ENCODE measurements at regions not wholly inside any gene's neighbourhood (a gene's known extent, or its start where the extent isn't known, plus 50 kb on each side); places are given as distances from the start of the nearest gene placed in this dataset.
A peak's percentile ranks its signal among the peaks of the same experiment; 100 is the strongest.

DNA sequence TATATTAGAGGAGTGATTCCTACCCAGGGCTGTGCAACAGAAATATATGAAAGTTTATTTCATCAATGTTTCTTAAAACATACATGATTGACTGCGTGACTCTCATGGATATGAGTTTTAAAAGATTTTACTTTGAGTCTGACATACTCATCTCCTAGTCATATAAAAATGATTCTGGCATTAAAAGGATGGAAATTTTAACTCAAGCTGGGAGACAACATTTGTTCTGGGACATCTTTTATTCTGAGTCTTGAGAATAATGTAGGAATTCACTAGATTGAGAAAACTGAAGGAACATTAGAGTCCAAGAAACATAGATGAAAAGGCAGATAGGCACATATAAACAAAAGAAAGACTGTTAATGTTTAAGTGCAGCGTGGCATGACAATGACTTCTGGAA is 649.6 kb downstream of the SPRY1 start:
- TF ChIP-seq, protein P1, sequence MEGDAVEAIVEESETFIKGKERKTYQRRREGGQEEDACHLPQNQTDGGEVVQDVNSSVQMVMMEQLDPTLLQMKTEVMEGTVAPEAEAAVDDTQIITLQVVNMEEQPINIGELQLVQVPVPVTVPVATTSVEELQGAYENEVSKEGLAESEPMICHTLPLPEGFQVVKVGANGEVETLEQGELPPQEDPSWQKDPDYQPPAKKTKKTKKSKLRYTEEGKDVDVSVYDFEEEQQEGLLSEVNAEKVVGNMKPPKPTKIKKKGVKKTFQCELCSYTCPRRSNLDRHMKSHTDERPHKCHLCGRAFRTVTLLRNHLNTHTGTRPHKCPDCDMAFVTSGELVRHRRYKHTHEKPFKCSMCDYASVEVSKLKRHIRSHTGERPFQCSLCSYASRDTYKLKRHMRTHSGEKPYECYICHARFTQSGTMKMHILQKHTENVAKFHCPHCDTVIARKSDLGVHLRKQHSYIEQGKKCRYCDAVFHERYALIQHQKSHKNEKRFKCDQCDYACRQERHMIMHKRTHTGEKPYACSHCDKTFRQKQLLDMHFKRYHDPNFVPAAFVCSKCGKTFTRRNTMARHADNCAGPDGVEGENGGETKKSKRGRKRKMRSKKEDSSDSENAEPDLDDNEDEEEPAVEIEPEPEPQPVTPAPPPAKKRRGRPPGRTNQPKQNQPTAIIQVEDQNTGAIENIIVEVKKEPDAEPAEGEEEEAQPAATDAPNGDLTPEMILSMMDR (IDR thresholded peaks at IDR 0.05; ENCODE audit: low read depth, low read length) = no peak

DNA sequence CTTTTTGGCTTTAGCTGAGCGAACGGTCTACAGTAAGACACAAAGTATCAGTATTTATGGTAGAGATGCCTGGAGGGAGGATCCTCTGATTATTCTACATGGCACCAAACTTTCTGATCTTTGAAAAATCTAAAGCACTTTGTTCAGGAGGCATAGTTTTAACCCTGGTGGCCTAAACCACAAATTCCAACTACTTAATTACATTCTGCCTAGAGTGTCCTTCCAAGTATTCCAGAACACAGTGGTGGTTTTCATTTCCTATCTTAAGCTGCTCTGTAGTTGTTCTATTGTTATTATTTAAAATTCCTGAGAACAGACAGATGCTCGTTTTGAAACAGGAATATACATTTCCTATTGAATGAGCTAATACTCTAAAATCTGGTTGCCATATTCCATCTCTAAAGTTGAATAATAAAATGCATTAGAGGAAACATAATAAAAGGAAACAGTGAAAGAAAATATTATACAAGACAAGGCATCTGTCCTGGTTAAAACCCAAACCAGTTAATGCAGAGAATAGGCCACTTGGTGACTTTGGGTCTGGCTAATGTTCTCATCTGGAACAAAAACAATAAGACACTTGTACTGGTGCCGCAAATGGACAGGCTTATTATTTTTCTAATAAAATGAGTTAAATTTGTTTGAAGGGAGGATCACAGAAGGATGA is 657.4 kb downstream of the SPRY1 start:
- DNase-seq (ENCODE audit: low read depth in 2 of 2) = peak; percentile 27 to 32
- H3K4me3 ChIP-seq (replicated peaks in 1 of 2; ENCODE audit: low read depth in 2 of 2, low read length in 2 of 2) = no peak overlapping the region
- TF ChIP-seq, protein P1 (IDR thresholded peaks at IDR 0.05; ENCODE audit: low read depth, low read length) = no peak

More for the DNA sequence above, 649.6 kb downstream of the SPRY1 start:
- DNase-seq (ENCODE audit: low read depth in 2 of 2) = no peak
- H3K4me3 ChIP-seq (replicated peaks in 1 of 2; ENCODE audit: low read depth in 2 of 2, low read length in 2 of 2) = no peak overlapping the region

DNA sequence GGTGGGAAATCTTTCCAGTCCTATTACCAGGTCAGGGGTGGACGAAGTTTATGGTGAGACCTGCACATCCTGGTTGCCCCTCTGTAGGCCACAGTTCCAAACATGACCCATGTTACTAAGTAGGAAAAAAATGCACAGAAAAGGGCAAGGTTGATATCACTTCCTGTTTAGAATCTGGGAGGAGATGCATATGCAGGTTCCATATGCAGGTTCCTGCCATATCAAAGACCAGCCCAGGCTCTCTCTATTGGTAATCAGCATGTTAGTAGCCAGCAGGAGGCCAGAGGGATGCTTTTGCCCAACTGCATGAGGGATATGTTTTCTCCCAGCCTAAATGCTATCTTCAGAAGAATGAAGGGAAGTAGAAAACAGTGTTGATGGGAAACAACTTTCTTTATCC is 657.2 kb downstream of the ANKRD50 start:
- no peak for DNase-seq (ENCODE audit: low read depth in 2 of 2)
- TF ChIP-seq, protein P1 (IDR thresholded peaks at IDR 0.05; ENCODE audit: low read depth, low read length) = no peak
- H3K4me3 ChIP-seq (replicated peaks in 1 of 2; ENCODE audit: low read depth in 2 of 2, low read length in 2 of 2) = no peak overlapping the region

DNA sequence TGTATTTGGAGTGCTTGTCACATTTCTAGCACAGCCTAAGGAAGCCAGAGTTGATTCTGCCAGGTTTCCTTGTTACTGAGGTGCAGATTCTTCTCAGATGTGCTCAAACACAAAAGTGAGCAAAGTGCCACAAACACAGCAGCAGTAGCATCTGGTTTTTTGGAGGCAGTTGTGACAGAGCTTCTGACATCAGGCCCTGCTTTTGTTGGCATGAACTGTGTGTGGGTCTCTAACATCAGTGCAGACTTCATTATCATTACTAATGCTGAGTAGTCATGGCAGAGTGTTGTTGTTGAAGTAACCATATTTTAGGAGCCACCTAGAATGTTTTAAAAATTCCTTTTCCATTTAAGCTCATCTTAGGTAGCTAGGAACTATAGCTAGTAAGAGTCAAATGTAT is 656.6 kb downstream of the ANKRD50 start:
- peak; percentile 23 to 76 for DNase-seq (ENCODE audit: low read depth in 2 of 2)
- TF ChIP-seq, protein P1 (IDR thresholded peaks at IDR 0.05; ENCODE audit: low read depth, low read length) = no peak

DNA sequence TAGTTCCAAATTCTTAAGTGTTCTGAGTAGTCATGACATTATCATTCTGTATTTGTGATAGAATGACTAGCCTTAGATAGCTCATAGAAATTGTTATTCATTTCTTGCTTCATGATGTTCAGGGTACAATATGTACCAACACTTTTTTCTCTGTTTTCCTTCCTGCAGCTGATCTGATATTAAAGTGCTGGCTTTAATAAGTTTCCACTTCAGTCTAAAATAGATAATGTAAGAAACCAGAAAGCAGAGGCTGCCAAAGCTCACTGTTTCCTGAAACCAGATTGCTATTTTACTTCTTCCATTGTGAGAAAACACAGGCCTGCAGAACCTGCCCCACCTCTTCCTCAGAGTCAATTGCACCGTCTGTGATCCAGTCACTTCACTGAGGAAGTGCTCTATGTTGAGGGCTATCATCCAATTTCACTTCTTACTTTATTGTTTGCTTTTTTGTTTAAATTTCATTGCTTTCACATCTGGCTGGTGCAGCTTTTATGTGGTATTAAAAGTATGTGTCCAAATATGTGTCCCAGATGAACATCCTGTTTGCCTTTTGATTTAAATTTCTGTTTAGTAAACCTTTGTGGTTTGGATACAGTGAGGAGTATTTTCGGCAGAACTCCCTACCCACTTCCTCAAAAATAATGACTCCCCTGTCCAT is 652.1 kb downstream of the ANKRD50 start:
- DNase-seq (ENCODE audit: low read depth in 2 of 2) = peak; percentile 93 to 98
- TF ChIP-seq, protein P1 (IDR thresholded peaks at IDR 0.05; ENCODE audit: low read depth, low read length) = no peak
- no peak overlapping the region for H3K4me3 ChIP-seq (replicated peaks in 1 of 2; ENCODE audit: low read depth in 2 of 2, low read length in 2 of 2)

More for the DNA sequence above, 656.6 kb downstream of the ANKRD50 start:
- H3K4me3 ChIP-seq (replicated peaks in 1 of 2; ENCODE audit: low read depth in 2 of 2, low read length in 2 of 2) = no peak overlapping the region

DNA sequence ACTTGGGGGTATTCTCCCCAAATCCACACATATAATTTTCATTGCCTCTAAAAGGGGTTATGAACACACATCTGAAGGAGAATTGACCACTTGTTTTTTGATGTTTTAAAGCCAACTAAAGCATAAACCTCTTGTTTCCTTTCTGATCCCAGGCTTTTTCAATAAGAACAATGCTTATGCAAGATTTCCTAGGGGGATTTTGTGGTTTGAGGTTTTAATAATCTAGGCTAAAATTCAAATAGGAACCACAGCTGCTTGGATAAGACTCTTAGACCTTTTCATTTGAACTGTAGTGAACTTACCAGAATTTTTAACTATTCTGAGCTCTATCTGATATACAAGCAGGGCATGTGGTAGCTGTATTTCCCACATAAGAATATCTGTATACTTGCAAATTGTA is 651.1 kb downstream of the ANKRD50 start:
- TF ChIP-seq, protein P1 (IDR thresholded peaks at IDR 0.05; ENCODE audit: low read depth, low read length) = no peak
- H3K4me3 ChIP-seq (replicated peaks in 1 of 2; ENCODE audit: low read depth in 2 of 2, low read length in 2 of 2) = no peak overlapping the region
- DNase-seq (ENCODE audit: low read depth in 2 of 2) = peak; percentile 87 to 88
